Left renal cortex interstitium (tissue), 4 donors: ENCODE measurements at regions not wholly inside any gene's neighbourhood (a gene's known extent, or its start where the extent isn't known, plus 50 kb on each side); places are given as distances from the start of the nearest gene placed in this dataset.
"Not testable (repeated sequence)": the region's sequence is repeated elsewhere in the genome, so short reads cannot be mapped to it uniquely, and the experiment has no call there.

Source experiments
- DNase-seq, 4 donors: peaks; one replicate each; pipeline ENCODE4 v3.0.0-alpha.2; 2013; ENCODE audit warnings: low read depth in 4 of 4, low spot score in 2 of 4, missing footprints in 1 of 4

GRCh38 chr20:52098186-52098585 is 93.4 kb downstream of the ZFP64 start:
- no peak for DNase-seq

GRCh38 chr20:52096117-52096516 is 95.5 kb downstream of the ZFP64 start:
- no peak for DNase-seq

- no peak for DNase-seq
Measured at GRCh38 chr20:52094693-52095092, 96.9 kb downstream of the ZFP64 start.

GRCh38 chr20:52093575-52093974 is 98.0 kb downstream of the ZFP64 start:
- DNase-seq = no peak

GRCh38 chr20:52090035-52090434 is 101.5 kb downstream of the ZFP64 start:
- DNase-seq = no peak

GRCh38 chr20:52087471-52087870 is 104.1 kb downstream of the ZFP64 start:
- no peak for DNase-seq

GRCh38 chr20:52086878-52087277 is 104.7 kb downstream of the ZFP64 start:
- DNase-seq = no peak

GRCh38 chr20:52084727-52085126 is 106.9 kb downstream of the ZFP64 start:
- no peak for DNase-seq

- peak in 2 of 4 donors; percentile 41 to 57 for DNase-seq
Measured at GRCh38 chr20:52083627-52084232, 107.8 kb downstream of the ZFP64 start.

- DNase-seq = no peak
Measured at GRCh38 chr20:52082612-52083011, 109.0 kb downstream of the ZFP64 start.

- no peak for DNase-seq
Measured at GRCh38 chr20:52081791-52082190, 109.8 kb downstream of the ZFP64 start.

GRCh38 chr20:52081066-52081465 is 110.5 kb downstream of the ZFP64 start:
- DNase-seq = no peak

GRCh38 chr20:52078289-52078688 is 113.3 kb downstream of the ZFP64 start:
- DNase-seq = no peak

- no peak for DNase-seq
Measured at GRCh38 chr20:52076164-52076563, 115.4 kb downstream of the ZFP64 start.

GRCh38 chr20:52075400-52075799 is 116.2 kb downstream of the ZFP64 start:
- no peak for DNase-seq

- DNase-seq = no peak
Measured at GRCh38 chr20:52071136-52071535, 120.4 kb downstream of the ZFP64 start.

GRCh38 chr20:52064931-52065330 is 126.6 kb downstream of the ZFP64 start:
- no peak for DNase-seq

GRCh38 chr20:52062452-52063209 is 128.9 kb downstream of the ZFP64 start:
- no peak for DNase-seq

GRCh38 chr20:52060794-52061714 is 130.5 kb downstream of the ZFP64 start:
- peak in 1 of 4 donors; percentile 31 for DNase-seq

- DNase-seq = not testable (repeated sequence)
Measured at GRCh38 chr20:52057133-52057532, 134.4 kb downstream of the ZFP64 start.
